Cardiac muscle cell (in vitro differentiated cells and primary cell): ENCODE measurements at regions not wholly inside any gene's neighbourhood (a gene's known extent, or its start where the extent isn't known, plus 50 kb on each side); places are given as distances from the start of the nearest gene placed in this dataset.

ENCODE experiments used
- DNase-seq, 2 donors: peaks; one replicate each; pipeline versions ENCODE4 v3.0.0 to v3.0.0-alpha.2; 2010 to 2017; ENCODE audit warnings: low read depth in 1 of 2, low spot score in 1 of 2
- H3K27ac ChIP-seq: fragments of 200-600 bp; sonication (generic); 2 replicates; pipeline ENCODE4 v1.5.1; 2016
- H3K27me3 ChIP-seq: fragments of 200-600 bp; sonication (generic); 2 replicates; pipeline ENCODE4 v1.6.0; 2016; ENCODE audit warnings: control low read depth
- H3K36me3 ChIP-seq: fragments of 200-600 bp; sonication (generic); 2 replicates; pipeline ENCODE4 v1.5.1; 2016; ENCODE audit warnings: control low read depth
- H3K4me1 ChIP-seq: fragments of 200-600 bp; sonication (generic); 2 replicates; pipeline ENCODE4 v1.8.1; 2017; ENCODE audit warnings: low read depth, mild to moderate bottlenecking, mixed run types
- H3K4me3 ChIP-seq: fragments of 200-600 bp; sonication (generic); 2 replicates; pipeline ENCODE4 v1.5.1; 2016; ENCODE audit warnings: mild to moderate bottlenecking
- H3K9me3 ChIP-seq: fragments of 200-600 bp; sonication (generic); 2 replicates; pipeline ENCODE4 v1.5.1; 2017; ENCODE audit warnings: low read depth, mild to moderate bottlenecking, control low read depth
- TF ChIP-seq, protein P1 (sequence below): IDR thresholded peaks from 2 replicates; pipeline ENCODE4 v1.5.1; 2012; ENCODE audit warnings: low read depth, mild to moderate bottlenecking, low read length

DNA sequence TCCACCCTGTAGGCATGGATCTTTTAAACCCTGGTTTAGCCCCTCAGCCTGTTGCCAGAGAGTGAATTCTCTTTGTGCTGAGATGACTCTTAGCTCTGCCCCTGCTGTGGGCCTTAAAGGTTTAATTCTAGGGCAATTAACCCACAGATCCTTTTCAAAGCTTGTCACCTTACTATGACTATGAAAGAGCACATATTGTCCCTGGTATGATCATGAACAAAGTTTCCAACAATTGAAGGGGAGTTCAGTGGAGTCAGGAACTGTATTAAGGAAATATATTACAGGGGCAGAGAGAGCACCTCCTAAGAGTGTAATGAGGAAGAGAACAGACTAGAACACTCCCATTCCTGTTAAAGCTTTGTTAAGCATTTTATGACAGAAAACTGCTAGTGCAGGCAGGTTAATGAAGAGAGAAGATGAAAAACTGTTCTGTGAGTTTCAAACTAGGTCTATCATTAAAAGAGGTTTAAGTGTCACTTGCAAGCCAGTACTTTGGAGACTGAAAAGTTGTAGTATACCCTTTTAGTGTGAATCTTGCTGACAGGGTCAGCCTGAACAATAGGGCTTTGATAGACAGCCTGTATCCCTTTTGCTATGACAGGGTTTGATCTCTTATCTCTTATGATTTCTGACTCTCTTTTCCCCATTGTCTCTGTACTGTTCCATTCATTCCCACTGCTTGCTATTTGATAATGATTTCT, 104.2 kb upstream of the ELL2 start:
- no peaks in the 10 kb centered on the region for H3K36me3 ChIP-seq
- no peak overlapping the region for H3K27ac ChIP-seq
- H3K27me3 ChIP-seq = no peaks in the 10 kb centered on the region
- no peaks in the 10 kb centered on the region for H3K9me3 ChIP-seq
- H3K4me3 ChIP-seq = no peak overlapping the region
- peaks cover 12% of the 10 kb centered on the region for H3K4me1 ChIP-seq
- DNase-seq = no peak
- TF ChIP-seq, protein P1, sequence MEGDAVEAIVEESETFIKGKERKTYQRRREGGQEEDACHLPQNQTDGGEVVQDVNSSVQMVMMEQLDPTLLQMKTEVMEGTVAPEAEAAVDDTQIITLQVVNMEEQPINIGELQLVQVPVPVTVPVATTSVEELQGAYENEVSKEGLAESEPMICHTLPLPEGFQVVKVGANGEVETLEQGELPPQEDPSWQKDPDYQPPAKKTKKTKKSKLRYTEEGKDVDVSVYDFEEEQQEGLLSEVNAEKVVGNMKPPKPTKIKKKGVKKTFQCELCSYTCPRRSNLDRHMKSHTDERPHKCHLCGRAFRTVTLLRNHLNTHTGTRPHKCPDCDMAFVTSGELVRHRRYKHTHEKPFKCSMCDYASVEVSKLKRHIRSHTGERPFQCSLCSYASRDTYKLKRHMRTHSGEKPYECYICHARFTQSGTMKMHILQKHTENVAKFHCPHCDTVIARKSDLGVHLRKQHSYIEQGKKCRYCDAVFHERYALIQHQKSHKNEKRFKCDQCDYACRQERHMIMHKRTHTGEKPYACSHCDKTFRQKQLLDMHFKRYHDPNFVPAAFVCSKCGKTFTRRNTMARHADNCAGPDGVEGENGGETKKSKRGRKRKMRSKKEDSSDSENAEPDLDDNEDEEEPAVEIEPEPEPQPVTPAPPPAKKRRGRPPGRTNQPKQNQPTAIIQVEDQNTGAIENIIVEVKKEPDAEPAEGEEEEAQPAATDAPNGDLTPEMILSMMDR = no peak

DNA sequence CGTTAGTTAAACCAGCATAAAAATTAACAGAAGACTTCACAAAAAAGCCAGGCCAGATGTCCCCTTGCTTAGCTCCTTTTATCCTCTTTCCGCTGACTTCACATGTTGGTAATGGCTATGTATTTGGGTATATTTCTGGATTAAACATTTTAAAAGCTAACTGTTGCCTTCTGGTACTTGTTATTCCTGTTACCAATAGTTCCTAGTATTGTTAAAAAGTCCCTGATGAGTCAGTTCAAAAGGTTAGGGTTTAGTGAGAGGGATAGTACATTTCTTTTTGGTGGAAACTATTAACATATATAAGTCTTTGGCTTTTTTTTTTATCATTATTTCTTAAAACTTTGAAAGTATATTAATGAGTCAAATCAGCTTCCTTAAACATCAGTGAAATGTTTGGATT, 103.2 kb upstream of the ELL2 start:
- no peak for DNase-seq
- H3K4me3 ChIP-seq = no peak overlapping the region
- no peaks in the 10 kb centered on the region for H3K27me3 ChIP-seq
- no peaks in the 10 kb centered on the region for H3K36me3 ChIP-seq
- no peaks in the 10 kb centered on the region for H3K9me3 ChIP-seq
- H3K4me1 ChIP-seq = peaks cover 12% of the 10 kb centered on the region
- TF ChIP-seq, protein P1 = no peak
- H3K27ac ChIP-seq = no peak overlapping the region

DNA sequence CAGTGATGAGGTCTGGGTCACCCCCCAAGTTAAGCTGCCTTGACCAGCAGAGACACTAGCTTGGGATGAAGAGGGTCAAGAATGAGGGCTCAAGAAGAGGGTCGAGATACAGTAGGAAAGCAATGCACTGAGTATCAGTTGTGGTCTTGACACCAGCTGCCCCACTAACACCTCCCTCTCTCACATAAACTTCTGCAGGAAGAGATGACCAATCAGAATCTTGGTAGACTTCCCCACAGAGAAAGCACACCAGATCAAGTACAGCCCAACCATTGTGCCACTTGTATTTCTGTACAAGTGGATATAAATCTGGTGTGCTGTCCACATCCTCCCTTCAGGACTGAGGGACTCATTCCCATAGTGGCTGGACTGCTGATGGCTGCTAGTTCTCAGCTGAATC, 101.2 kb upstream of the ELL2 start:
- no peaks in the 10 kb centered on the region for H3K36me3 ChIP-seq
- H3K27me3 ChIP-seq = no peaks in the 10 kb centered on the region
- DNase-seq = no peak
- no peak overlapping the region for H3K4me3 ChIP-seq
- H3K27ac ChIP-seq = no peak overlapping the region
- peaks cover 7% of the 10 kb centered on the region for H3K4me1 ChIP-seq
- no peaks in the 10 kb centered on the region for H3K9me3 ChIP-seq
- TF ChIP-seq, protein P1 = no peak

DNA sequence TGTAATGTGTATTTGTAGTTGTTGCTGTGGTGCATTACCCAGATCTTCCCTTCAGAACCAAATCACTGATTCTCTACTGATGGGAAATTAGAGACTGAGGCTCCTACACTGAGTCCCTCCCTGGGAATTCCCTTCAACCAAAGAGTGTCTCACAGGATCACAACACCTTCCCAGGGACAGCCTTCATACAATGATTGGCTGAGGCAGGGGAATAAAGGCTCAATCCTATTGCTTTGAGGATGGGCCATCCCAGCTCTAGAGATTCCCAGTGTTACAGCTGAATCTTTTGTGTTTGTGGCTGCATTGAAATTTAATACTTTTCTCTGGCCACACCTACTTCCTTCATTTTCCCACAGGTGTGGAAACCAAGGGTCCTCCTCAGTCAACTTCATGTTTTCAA, 96.4 kb upstream of the ELL2 start:
- H3K4me1 ChIP-seq = no peaks in the 10 kb centered on the region
- DNase-seq = no peak
- H3K36me3 ChIP-seq = no peaks in the 10 kb centered on the region
- H3K27me3 ChIP-seq = no peaks in the 10 kb centered on the region
- TF ChIP-seq, protein P1 = no peak
- H3K9me3 ChIP-seq = no peaks in the 10 kb centered on the region
- no peak overlapping the region for H3K27ac ChIP-seq
- no peak overlapping the region for H3K4me3 ChIP-seq

DNA sequence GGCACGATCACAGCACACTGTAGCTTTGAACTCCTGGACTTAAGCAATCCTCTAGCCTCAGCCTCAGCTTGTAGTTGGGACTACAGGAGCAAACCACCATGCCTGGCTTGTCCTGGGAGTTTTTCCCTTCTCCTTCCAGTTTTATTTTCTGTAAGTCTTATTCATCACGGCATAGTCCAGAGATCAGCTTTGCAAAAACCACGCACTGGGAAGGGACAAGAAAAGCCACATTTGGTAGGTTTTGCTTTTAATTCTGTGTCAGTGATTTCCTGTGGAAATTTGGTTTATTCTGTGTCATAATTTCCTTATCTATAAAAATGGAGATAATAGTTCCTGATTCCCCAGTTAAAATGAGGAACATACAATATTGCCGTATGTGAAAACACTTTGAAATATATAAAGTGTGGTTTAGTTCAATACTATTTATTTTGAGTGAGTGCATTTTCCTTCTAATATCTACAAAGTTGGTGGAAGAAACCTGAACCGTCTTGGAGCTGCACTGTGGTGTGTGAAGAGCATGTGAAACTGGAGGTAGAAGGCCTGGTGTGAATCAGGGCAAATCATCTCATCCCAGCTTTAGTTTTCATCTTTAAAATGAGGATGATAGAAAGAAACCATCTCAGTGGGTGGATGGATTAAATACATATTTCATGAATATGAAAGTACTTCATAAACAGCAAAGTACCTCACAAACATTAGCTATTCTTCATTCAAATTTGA, 92.8 kb upstream of the ELL2 start:
- TF ChIP-seq, protein P1 = no peak
- Histone ChIP-seq H3K27me3 (no peaks in the 10 kb centered on the region), H3K27ac (no peak overlapping the region), H3K9me3 (no peaks in the 10 kb centered on the region), H3K4me3 (no peak overlapping the region), H3K36me3 (no peaks in the 10 kb centered on the region), H3K4me1 (no peaks in the 10 kb centered on the region)
- peak in 1 of 2 donors; percentile 13 for DNase-seq
